CD4-positive, alpha-beta T cell treated with Interferon gamma for 1 hour (primary cell): ENCODE measurements at regions not wholly inside any gene's neighbourhood (a gene's known extent, or its start where the extent isn't known, plus 50 kb on each side); places are given as distances from the start of the nearest gene placed in this dataset.

Experiments
- DNase-seq: peaks from one replicate; pipeline ENCODE4 v3.0.0-alpha.2; 2020

- no peak for DNase-seq
Measured at GRCh38 chr5:1731091-1731639, 68.5 kb downstream of the MRPL36 start.

GRCh38 chr5:1730487-1730847 is 69.2 kb downstream of the MRPL36 start:
- DNase-seq: no peak

GRCh38 chr5:1729641-1730486 is 69.8 kb downstream of the MRPL36 start:
- no peak for DNase-seq

- DNase-seq: no peak
Measured at GRCh38 chr5:1728846-1729245, 70.8 kb downstream of the MRPL36 start.

- no peak for DNase-seq
Measured at GRCh38 chr5:1727571-1727970, 72.1 kb downstream of the MRPL36 start.

GRCh38 chr5:1726956-1727355 is 72.7 kb downstream of the MRPL36 start:
- DNase-seq: no peak

- no peak for DNase-seq
Measured at GRCh38 chr5:1726469-1726865, 73.2 kb downstream of the MRPL36 start.

- no peak for DNase-seq
Measured at GRCh38 chr5:1725641-1726468, 73.8 kb downstream of the MRPL36 start.

- DNase-seq: no peak
Measured at GRCh38 chr5:1724822-1725602, 74.6 kb downstream of the MRPL36 start.

- no peak for DNase-seq
Measured at GRCh38 chr5:1723957-1724821, 75.4 kb downstream of the MRPL36 start.

- no peak for DNase-seq
Measured at GRCh38 chr5:1723476-1723875, 76.2 kb downstream of the MRPL36 start.

GRCh38 chr5:1722877-1723276 is 76.8 kb downstream of the MRPL36 start:
- DNase-seq: no peak

GRCh38 chr5:1720396-1721110 is 79.1 kb downstream of the MRPL36 start:
- DNase-seq: no peak

GRCh38 chr5:1719860-1720259 is 79.8 kb downstream of the MRPL36 start:
- DNase-seq: no peak

- DNase-seq: no peak
Measured at GRCh38 chr5:1718669-1719068, 81.0 kb downstream of the MRPL36 start.

- DNase-seq: peak; percentile 42
Measured at GRCh38 chr5:1710091-1710490, 89.5 kb downstream of the MRPL36 start.

GRCh38 chr5:1709171-1709803 is 90.3 kb downstream of the MRPL36 start:
- DNase-seq: no peak

GRCh38 chr5:1708592-1709141 is 91.0 kb downstream of the MRPL36 start:
- DNase-seq: no peak

- no peak for DNase-seq
Measured at GRCh38 chr5:1707467-1707866, 92.2 kb downstream of the MRPL36 start.

- DNase-seq: no peak
Measured at GRCh38 chr5:1706428-1706827, 93.2 kb downstream of the MRPL36 start.

GRCh38 chr5:1706021-1706420 is 93.6 kb downstream of the MRPL36 start:
- DNase-seq: no peak
